ELR (cell line): ENCODE measurements at regions not wholly inside any gene's neighbourhood (a gene's known extent, or its start where the extent isn't known, plus 50 kb on each side); places are given as distances from the start of the nearest gene placed in this dataset.
A peak's percentile ranks its signal among the peaks of the same experiment; 100 is the strongest.

Source experiments
- DNase-seq: peaks from one replicate; pipeline ENCODE4 v3.0.0-alpha.2; 2015; ENCODE audit warnings: low read depth

DNA sequence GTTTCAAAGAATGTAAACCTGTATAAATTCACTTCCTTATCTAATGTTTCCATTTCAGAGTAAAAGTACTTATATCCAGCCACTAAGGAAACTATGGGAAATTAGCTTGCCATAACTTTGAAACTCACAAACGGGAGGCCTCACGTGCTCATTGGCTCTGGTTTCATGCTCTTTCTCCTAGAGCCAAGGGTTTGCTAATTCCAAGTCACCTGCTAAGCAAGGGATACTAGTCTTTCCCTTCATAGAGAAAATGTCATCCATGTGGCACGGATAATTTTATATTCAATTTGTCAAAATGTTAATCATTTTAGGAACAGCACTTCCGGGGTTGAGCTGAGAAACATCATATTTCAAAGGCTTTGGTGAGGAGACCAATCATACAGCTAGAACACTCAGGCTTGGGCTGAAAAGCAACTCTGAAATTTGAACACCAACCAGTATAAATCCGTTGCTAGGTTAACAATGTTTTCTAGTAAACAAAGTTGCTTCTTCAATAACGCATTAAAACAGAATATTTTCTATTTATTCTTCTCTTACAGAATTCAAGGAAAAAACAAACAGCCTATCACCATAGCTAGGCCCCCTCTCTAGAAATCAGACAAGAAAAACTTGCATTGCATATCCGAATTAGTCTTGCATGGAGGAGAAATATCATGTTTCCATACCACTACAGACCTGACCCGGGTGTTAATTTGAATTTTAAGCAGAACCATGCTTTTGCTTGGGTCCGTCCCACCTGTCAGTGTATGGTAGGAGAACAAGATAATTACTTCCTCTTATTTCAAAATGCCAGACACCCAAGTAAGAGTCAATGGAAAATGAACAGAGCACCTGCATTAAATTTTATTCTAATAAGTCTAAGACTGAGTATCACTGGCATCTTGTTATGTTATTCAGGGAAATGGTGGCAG lies 196.1 kb upstream of the ESRRG start:
- DNase-seq: no peak

DNA sequence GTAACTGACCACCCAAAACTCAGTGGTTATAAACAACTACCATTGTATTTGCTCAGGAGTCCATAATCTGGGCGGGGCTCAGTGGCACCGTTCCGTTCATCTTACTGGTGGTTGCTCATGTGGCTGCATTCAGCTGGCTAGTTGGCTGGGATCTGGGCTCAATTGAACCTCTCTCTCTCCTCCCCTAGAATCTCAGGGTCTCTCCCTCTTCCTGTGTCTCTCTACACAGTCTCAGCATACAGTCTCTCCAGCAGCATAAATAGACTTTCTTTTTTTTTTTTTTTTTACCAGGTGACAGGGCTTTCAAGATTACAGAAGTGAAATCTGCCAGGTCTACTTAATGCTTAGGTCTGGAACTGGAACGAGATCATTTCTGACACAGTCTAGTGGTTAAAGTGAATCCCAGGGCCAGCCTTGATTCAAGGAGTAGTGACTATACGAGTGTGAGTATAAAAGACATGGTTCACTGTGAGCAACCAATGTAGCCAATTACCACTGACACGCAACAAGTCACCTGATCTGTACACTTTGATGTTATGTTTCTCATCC lies 193.7 kb upstream of the ESRRG start:
- DNase-seq: no peak

DNA sequence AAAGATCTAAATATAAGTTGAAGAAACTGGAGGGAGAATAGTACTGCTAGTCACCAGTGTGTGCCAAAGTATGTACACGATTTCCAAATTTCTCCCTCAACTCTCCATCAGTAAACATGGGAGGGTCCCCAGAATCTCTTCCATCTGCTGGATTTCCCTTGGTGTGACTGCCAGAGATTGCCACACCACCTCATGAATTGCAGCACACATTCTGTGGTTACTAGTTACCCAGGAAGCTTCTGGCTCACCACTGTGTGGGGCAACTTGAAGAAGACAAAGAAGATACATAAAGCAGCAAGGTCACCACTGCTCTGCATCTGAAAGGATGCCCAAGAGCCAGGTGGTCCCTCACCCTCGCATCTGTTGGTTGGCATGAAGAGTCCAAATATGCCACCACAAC lies 191.7 kb upstream of the ESRRG start:
- no peak for DNase-seq

- no peak for DNase-seq
These were observed 190.7 kb upstream of the ESRRG start for GRCh38 chr1:216913976-216914375.

DNA sequence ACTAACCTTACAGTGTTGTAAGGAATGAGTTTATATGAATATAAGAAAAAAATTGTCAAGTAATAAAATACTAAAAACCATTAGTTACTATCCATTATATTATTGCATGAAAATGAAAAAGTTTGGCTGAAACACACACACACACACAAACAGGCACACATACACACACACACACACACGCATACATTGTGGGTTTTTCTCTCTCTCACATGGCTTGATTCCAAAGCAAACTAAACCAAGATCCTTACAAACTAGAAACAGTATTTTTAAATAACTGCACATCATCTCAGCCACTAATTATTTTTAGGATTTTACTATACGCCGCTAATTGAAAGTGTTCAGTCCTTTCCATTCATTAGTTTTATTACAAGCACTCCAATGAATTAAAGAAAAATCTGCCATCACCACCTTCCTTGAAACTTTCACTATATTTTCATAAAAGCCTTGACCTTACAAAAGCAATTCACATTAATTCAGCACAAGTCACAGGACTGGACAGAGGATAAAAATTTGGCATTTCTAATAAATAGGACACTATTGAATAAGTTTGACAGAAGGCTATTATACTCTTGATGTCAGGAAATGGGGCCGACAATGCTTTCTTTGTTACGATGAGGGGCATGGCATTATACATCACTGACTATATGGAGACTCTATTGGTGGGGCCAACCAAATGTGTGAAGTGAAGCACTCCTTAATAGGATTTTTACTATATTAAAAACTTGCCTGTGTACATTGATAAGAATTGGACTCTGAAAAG lies 187.0 kb upstream of the ESRRG start:
- DNase-seq: no peak

DNA sequence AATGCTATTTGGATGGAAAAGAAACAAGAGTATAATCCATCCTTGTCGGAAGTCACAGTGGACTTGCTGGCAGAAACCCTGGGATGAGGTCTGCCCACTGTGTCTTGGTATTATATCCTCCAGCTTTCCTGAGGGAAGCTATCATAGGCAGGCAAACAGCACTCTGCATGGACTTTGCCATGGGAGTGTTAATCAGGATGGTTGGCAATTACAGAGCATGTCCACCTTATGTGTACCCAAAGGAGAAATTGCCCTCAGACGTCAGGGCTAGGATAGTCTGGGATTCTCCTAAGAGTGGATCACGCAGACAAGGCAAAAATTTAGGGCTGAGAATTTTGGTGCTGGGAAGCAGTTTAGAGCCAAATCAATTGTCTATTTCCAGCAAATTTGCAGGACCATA lies 184.9 kb upstream of the ESRRG start:
- no peak for DNase-seq

GRCh38 chr1:216907100-216907499 lies 183.9 kb upstream of the ESRRG start:
- no peak for DNase-seq

- no peak for DNase-seq
These were observed 182.6 kb upstream of the ESRRG start for GRCh38 chr1:216905781-216906180.

GRCh38 chr1:216905137-216905536 lies 181.9 kb upstream of the ESRRG start:
- no peak for DNase-seq

- no peak for DNase-seq
These were observed 181.2 kb upstream of the ESRRG start for GRCh38 chr1:216904471-216904870.

DNA sequence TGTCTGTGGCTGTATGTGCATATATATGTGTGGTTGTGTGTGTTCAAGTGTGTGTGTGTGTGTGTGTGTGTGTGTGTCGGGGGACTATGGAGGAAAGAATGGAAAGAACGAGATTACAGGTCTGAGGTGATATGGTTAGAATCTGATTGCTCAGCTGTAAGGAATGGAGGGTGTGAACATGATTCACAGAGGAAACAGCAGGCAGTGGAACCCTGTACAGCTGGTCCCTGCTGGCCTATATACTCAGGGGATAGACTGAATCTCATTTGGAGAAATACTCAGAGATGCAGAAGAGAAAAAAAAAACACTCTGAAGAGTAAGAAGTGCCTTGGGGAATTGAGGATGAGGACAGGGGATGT lies 180.1 kb upstream of the ESRRG start:
- DNase-seq: peak; percentile 66

DNA sequence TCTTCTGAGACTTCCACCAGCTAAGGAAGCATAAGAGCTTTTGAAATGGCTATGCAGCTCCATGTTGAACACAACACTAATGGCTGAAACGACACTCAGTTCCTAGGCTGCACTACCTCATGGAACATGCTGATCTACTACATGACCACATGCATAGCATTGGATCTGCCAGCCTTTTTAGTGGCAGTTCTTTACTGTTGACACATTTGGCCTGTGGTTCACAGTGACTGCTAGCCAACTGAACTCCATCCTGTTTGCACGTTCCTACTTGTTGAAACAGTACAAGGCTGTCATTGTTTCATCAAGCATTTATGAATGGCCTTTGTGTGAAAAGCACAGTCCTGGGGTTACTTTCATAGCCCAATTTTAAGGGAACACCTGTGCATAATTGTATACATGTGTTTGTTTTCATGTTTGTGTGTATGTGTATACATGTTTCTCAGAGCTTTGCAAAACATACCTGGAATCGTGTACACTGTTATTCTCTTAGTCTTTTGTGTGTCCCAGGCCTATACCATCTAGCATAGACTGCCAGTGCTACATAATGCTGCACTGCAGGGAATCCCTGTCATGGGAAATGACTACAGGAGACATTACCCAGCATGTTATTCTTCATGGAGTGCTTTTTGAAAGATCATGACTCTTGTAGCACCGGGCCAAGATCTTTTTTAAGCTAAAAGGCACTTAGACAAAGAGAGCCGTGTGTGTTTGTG lies 179.6 kb upstream of the ESRRG start:
- DNase-seq: peak; percentile 33

GRCh38 chr1:216900116-216900620 lies 176.9 kb upstream of the ESRRG start:
- DNase-seq: no peak

DNA sequence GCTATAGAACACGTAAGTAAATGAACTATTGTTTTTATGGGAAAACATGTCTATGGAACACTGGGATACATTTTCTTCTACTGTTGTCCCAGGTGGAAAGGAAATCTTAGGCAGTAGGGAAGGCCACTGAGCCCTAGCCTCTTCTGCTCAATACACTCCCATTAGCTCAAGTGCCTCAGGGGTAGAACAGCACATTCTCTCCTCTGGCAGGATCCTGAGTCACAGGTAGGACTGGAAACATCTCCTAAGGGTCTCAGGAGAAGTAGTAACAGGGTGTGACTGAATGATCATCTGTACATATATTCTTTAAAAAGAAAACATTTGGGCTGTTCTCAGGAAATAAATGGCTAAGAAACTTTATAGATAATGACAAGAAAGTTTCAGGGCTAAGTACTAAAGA lies 175.6 kb upstream of the ESRRG start:
- DNase-seq: no peak

DNA sequence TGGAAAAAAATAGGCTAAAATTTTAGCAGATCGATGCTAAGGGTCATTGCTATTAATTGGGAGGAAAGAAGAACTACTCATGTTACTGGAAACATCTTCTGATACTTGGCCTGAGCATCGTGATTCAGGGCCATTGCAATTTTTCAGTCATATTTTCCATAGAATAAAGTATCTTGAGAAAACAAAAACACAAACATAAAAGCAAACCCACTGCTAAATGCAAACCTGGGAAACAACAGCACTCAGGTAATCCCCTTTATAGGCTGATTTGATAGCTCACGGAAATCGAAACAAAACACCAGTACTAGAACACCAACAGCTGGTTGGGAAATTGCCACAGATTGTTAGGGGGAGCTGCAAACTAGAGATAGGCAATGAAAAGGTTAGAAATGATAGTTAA lies 172.9 kb upstream of the ESRRG start:
- no peak for DNase-seq

DNA sequence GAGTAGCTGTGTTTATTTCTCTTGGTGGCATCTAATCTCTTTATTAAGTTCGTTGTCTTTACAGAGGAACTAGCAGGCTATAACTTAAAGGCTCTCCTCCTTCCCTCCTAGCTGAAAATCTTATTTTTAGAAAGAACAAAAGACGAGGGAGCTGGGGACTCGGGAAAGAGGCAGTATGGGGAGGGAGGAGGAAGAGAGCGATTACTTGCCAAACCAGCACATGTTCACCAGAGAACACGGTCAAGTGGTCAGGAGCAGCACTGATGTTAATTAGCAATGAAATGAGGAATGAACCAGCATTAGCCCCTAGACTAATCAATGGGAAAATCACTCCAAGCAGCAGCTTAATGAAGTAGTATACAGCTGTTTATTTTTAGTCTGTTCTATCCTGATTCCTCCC lies 171.3 kb upstream of the ESRRG start:
- no peak for DNase-seq

GRCh38 chr1:216892581-216893160 lies 169.4 kb upstream of the ESRRG start:
- DNase-seq: no peak

DNA sequence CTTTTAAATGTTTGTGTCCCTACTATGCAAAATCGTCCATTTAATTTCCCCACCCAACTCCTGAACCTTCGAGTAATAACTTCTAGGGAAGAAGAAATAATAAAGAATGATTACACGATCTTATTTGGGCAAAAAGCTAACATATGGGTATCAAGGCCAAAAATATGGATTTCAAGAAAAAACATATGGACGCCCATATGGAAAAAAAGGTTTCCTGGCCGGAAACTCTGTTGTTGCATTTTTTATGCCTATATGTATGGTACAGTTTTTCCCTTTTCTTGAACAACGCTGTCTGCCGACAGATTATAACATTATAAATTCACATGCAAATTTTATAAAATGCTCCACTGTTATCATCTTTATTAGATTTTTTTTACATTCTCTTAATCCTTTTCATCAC lies 167.6 kb upstream of the ESRRG start:
- DNase-seq: no peak

GRCh38 chr1:216888731-216889130 lies 165.5 kb upstream of the ESRRG start:
- no peak for DNase-seq

- peak; percentile 14 for DNase-seq
These were observed 163.8 kb upstream of the ESRRG start for GRCh38 chr1:216887032-216887431.

DNA sequence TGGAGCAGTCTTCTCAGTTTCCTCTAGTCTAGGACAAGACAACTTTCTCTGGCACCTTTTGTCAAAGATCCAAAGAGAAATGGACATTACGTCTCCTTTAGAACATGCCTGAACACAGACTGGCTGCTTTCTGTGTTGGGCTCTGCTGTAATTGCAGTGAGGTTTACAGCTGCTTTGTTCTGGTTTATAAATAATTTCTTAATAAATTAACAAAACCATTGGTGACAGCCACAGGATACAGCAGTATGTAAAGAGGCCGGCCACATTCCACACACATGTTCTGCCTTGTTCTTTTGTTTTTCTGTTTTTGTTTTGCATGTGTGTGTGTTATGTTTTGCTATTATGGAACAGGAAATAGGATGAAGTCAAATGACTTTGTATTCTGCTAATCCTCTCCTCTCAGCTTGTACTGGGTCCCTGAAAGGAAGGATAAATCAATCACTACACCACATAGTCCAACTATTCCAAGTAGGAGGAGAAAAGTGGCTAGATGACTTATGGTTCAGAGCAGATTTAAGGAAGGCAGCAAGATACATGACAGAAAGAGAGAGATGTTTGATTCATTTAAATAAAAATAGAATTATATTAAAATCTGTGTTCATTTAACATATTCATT lies 161.5 kb upstream of the ESRRG start:
- no peak for DNase-seq
